ENCODE measurements at regions not wholly inside any gene's neighbourhood (a gene's known extent, or its start where the extent isn't known, plus 50 kb on each side); places are given as distances from the start of the nearest gene placed in this dataset.

DNA sequence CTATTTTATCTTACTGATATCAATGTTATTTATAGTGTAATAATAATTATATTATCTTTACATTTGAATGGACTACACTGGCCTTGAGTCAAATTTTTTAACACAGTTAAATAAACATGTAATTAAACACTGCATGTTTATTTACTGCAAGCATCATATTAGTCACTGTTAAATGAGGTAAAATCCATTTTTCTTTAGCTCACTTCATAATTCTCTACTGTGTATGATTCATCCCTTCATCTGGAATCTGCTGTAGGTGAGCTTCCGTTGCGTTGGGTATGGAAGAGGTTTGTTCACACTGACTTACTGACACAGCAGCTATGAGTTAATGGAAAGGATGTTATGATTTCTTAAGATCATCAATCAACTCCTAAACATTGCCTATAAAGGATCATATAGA is 572.3 kb downstream of the PCDH11X start:
- no peaks in the 10 kb centered on the region for H3K9me3 ChIP-seq (ENCODE audit: control insufficient read depth, low read depth, low read length)
- Mint-ChIP-seq H3K9me3 (no peaks in the 10 kb centered on the region), H3K4me3 (no peak overlapping the region), H3K27ac (no peak overlapping the region; a peak in 1 of 7 replicates), H3K4me1 (no peaks in the 10 kb centered on the region), H3K27me3 (ENCODE audit: low read depth) (no peaks in the 10 kb centered on the region), H3K36me3 (ENCODE audit: insufficient read depth in 1 of 3, low read depth in 3 of 3) (no peaks in the 10 kb centered on the region; a peak in 2 of 7 replicates)
- no peaks in the 10 kb centered on the region for H4K20me1 ChIP-seq (ENCODE audit: control insufficient read depth, insufficient read depth, insufficient read length)
- H2BK5ac ChIP-seq (ENCODE audit: insufficient read length, low read length): no peak overlapping the region
- no peaks in the 10 kb centered on the region for H3K27me3 ChIP-seq (ENCODE audit: insufficient read depth, low read length)
- H3K18ac ChIP-seq (ENCODE audit: insufficient read length, low read depth, low read length): no peak overlapping the region
- no peak for TF ChIP-seq CTCF (conservative IDR thresholded peaks at IDR 0.05)
- H3T11ph ChIP-seq (ENCODE audit: low read length): no peak overlapping the region
- H3K23me2 ChIP-seq (ENCODE audit: insufficient read length, low read depth, low read length, poor library complexity, severe bottlenecking): no peaks in the 10 kb centered on the region
- no peak overlapping the region for H3K23ac ChIP-seq (ENCODE audit: insufficient read length, low read depth, low read length)
- no peaks in the 10 kb centered on the region for H3K79me1 ChIP-seq (ENCODE audit: insufficient read depth, low read depth, low read length, poor library complexity, severe bottlenecking)
- H3K14ac ChIP-seq (ENCODE audit: insufficient read depth, low read length): no peak overlapping the region
- no peaks in the 10 kb centered on the region for H3K79me2 ChIP-seq (ENCODE audit: insufficient read depth, low read length)
- no peak overlapping the region for H3K9ac ChIP-seq (ENCODE audit: extremely low read depth, insufficient read length, low read length)
- no peak overlapping the region for H3K4ac ChIP-seq (ENCODE audit: low read depth, low read length)
- no peak overlapping the region for H2BK20ac ChIP-seq (ENCODE audit: low read depth, low read length, poor library complexity, severe bottlenecking)
- no peak overlapping the region for H3K56ac ChIP-seq (ENCODE audit: insufficient read length, low read depth, low read length)
- H4K91ac ChIP-seq (ENCODE audit: insufficient read length, low read depth, low read length): no peak overlapping the region
- no peak for DNase-seq
- no peak overlapping the region for H3K4me2 ChIP-seq (ENCODE audit: insufficient read depth, insufficient read length, low read length)
- H4K8ac ChIP-seq (replicated peaks; ENCODE audit: insufficient read length, low read depth, low read length): no peak overlapping the region
- WGBS (ENCODE audit: extremely low coverage, insufficient read length, low lambda C conversion rate): no CpG with 5 or more reads among the region's 2 CpGs
- no peak overlapping the region for H4K5ac ChIP-seq (ENCODE audit: insufficient read length, low read depth, low read length)
- no peak overlapping the region for H2BK15ac ChIP-seq (ENCODE audit: low read depth, low read length)
- no peak overlapping the region for H3K27ac ChIP-seq (ENCODE audit: insufficient read length, low read depth, low read length)
- no peak overlapping the region for H2BK120ac ChIP-seq (ENCODE audit: low read depth, low read length, poor library complexity, severe bottlenecking)
- no peak overlapping the region for H2AFZ ChIP-seq (ENCODE audit: low read length)
- H2AK5ac ChIP-seq (ENCODE audit: insufficient read length, low read length): no peak overlapping the region
- no peak overlapping the region for H2BK12ac ChIP-seq (ENCODE audit: insufficient read length, low read depth, low read length)
- H3K4me1 ChIP-seq (ENCODE audit: insufficient read depth, low read length): no peaks in the 10 kb centered on the region

Measured in H9 (cell line).